Skeletal muscle cell (primary cell): ENCODE measurements at regions not wholly inside any gene's neighbourhood (a gene's known extent, or its start where the extent isn't known, plus 50 kb on each side); places are given as distances from the start of the nearest gene placed in this dataset.

Experiments used
- DNase-seq: peaks from one replicate; pipeline ENCODE4 v3.0.0-alpha.2; 2010; ENCODE audit warnings: low read depth
- H3K4me3 ChIP-seq: 2 replicates; pipeline ENCODE4 v1.5.1; 2011; ENCODE audit warnings: low read depth, mild to moderate bottlenecking, control low read depth, low read length, moderate library complexity

DNA sequence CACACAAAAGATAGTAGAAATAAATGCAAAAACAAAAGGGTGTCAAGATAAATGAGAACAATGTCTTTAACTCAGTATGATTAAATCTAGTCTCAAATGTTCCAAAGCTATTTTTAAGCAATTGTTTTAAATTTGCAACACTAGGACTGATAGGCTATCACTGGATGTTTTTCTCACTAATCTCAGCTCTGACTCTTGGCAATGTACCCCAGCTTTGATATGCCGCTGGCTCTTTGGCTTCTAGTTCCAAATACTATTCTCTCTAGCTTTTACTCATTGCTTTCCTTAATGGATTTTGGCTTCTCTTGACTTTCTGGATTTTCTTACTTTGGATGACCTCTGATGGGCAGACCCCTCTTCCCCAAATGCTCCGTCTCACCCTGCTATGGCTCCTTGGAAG, 116.0 kb upstream of the SLC35B3 start:
- no peak overlapping the region for H3K4me3 ChIP-seq
- DNase-seq, result no peak

DNA sequence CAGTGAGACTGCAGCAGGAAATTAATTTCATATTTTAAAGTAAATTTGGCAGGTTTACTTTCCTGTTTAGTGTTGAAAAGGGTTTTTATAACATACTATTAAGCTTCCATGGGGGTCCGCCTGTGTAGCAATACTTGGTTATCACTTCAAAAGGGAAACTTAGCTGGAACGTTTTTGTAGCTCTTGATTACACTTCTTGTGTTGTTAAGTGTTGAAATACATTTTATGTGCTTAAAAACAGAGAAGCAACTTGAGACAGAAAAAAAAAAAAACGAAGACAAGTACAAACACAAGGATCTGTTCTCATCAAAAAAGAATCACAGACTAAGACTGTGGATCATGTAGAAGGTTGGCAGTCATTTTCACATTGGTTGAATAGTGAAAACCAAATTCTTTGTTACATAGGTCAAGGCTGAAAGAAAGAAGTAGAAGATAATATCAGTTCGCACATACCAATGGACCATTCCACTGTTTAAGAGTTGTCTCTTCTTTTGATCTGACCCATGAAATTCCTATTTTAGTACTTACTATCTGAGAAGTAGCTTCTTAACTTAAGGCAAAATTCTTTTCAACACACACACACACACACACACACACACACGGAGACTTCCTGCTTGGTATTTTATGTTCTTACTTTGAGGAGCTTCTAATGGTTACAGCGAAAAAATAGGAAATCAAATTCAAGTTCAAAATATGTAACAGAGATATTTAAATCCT, 113.9 kb upstream of the SLC35B3 start:
- no peak for DNase-seq
- H3K4me3 ChIP-seq, result no peak overlapping the region

DNA sequence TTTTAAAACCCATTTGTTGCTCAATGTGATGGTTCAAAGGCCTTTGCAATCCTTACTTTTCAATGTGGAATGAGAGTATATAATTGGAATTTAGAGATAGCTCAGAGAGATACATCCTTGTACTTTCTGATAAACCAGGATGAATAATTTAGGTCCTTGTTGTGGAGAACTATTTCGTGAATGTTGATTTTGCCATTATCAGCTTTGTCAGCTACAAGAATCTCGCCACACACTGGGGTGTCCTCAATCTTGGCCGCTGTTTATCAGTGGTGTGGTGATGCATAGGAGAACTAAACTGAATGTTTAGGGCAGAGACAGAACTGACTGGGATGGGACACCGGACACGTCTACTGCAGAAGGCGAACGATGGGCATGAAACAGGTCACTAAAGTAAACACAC, 111.2 kb upstream of the SLC35B3 start:
- DNase-seq, result no peak
- H3K4me3 ChIP-seq, result no peak overlapping the region

GRCh38 chr6:8545336-8545735, 110.0 kb upstream of the SLC35B3 start:
- no peak for DNase-seq
- no peak overlapping the region for H3K4me3 ChIP-seq

- H3K4me3 ChIP-seq, result no peak overlapping the region
- DNase-seq, result no peak
Observed at GRCh38 chr6:8543714-8544113, 108.4 kb upstream of the SLC35B3 start.

DNA sequence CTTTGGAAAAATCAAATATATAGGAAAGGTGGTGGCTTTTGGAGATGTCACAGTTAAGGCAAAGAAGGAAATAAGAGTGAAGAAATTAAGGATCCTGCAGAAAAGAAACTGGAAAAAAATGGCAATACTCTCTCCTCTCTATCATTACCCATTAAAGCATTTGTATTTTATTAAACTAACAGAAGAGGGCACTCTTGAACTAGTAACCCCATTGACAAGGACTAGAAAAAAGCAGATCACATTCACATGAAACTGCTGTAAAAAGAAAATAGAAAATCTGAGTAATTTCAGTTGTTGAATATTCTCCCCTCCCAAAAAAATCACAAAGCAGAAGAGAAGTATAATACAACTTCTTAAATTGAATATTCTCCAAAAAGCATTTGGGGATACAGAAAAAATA, 104.1 kb upstream of the SLC35B3 start:
- no peak for DNase-seq
- no peak overlapping the region for H3K4me3 ChIP-seq

DNA sequence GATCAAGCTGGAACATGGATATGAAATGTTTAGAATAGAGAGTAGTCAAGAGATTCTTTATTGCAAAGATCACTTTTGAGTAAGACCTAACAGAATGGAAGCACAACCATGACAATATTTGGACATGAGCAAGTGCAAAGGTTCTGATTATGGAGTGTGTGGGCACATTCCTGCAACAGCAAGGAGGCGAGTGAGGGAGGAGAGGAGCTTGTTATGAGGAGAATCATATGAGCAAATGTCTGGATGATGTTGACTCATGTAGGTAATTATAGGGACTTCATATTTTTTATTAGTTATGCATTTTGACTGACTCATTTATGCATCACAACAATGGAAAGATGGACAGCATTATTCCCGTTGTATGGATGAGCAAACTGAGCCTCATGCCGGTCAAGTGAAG, 100.8 kb upstream of the SLC35B3 start:
- H3K4me3 ChIP-seq, result no peak overlapping the region
- DNase-seq, result no peak

DNA sequence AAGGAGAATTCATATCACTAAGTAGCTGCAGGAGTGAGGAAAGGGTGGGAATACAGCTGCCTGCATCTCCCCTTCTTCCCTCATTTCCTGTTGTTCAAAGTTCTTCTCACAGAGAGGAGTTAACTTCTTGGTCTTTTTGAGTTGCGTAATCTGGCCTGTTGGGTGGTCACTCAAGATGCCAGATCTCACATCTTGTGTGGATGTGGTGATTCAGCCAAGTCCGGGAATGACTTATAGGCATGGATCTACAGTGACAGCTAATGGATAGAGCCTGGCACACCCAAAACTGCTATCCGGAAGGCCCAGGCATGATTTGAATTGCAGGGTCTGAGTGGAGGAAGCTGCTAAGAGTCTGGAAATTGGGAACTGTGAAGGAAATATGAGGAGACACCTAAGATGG, 100.2 kb upstream of the SLC35B3 start:
- no peak for DNase-seq
- no peak overlapping the region for H3K4me3 ChIP-seq

DNA sequence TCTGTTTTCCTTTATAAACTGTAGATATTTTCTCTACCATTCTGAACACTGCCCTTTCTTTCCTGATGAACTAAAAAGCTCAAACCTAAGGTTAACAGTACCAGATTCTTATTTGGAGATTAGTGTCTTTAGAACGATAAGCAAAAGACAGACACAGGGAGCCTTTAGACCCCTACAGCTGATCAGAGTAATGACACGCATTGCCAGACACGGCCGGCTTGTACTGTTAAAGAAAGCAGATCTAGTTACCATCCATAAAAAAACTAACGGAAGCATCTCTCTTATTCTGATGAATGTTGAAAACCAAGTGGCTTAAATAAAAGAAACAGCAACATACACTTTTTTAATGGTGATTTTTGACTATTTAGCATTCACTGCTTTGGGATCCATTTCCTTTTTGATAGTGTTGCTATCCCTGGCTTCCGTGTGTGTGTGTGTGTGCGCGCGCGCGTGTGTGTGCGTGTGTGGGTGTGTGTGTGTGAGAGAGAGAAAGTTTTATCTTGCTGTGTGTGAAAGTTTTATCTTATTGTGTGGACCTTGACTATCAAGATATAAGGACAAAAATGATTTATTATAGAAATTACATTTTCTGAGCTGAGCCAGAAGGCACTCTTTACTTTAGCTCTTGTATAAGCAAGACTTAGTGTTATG, 95.6 kb upstream of the SLC35B3 start:
- DNase-seq, result no peak
- no peak overlapping the region for H3K4me3 ChIP-seq

GRCh38 chr6:8529250-8529649, 93.9 kb upstream of the SLC35B3 start:
- no peak overlapping the region for H3K4me3 ChIP-seq
- no peak for DNase-seq

- DNase-seq, result no peak
Observed at GRCh38 chr6:8527818-8528217, 92.5 kb upstream of the SLC35B3 start.

GRCh38 chr6:8526624-8527023, 91.3 kb upstream of the SLC35B3 start:
- DNase-seq, result no peak
- H3K4me3 ChIP-seq, result no peak overlapping the region

More at GRCh38 chr6:8527818-8528217, 92.5 kb upstream of the SLC35B3 start:
- H3K4me3 ChIP-seq, result no peak overlapping the region

DNA sequence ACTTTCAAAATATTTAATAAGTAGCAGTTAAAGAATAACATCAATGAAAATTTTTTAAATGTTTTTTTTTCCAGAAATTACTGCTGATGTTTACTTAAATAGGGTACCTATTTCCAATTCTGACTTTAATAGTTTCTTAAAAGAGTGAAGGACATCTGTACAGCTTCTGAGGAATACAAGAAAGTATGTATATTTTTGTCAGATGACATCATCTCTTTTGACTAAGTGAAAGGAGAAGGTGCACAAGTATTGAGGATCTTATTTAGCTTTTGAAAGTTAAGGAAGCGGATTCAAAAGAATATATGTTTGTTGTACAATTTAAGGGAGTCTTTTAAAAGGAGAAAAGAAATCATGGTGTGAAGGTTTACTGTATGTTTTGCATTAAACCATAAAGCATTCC, 90.0 kb upstream of the SLC35B3 start:
- H3K4me3 ChIP-seq, result no peak overlapping the region
- no peak for DNase-seq

DNA sequence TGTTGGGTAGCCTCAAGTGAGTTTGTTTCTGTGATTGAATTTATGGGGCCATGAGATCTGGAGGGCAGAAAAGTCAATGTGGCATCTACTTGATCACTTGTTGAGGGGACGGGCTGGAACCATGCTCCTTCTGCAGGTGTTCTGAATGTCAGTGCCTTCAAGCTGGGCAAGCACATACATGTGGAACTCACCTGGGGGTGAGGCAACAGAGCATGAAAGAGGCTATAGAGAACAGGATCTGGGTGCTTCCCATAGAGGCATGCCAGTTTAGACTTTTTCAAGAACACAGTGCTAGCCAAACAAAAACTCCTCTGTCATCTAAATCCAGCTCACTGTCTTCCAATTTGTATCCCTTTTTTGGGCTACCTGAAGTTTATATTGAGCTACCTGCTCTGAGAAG, 77.8 kb upstream of the SLC35B3 start:
- no peak overlapping the region for H3K4me3 ChIP-seq
- no peak for DNase-seq

DNA sequence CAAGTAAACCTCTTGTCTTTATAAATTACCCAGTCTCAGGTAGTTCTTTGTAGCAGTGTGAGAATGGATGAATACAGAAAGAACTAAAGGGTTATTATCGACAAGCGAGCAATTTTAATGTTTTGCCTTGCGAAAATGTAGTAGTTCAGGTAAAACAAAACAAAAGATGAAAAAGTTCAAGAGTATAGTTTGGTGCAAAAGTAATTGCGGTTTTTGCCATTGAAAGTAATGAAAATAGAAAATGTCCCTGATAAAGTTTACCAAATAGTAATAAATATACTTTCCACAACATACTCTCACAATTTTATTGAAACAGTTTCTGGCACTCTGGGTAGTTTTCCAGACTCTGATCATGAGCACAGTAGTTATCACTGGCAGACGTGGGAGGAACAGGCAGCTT, 71.9 kb upstream of the SLC35B3 start:
- DNase-seq, result no peak
- no peak overlapping the region for H3K4me3 ChIP-seq

DNA sequence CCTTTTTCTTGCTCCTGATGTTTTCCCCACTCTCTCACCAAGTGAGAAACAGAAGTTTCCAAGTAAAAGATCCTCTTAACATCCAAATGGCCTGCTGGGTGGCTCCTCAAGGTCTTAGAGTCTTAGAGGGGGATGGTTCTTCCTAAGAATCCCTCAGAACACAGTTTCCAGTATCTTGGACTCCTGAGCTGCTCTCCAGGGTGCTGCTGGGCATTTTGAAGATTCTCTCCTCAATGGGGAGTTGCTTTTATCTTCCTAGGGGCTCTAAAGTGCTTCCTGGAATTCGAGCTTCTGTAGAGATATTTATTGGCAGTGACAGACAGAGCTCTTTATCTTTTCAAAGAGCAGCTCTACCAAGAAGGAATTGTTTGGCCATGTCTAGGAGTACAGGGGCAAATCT, 70.8 kb upstream of the SLC35B3 start:
- DNase-seq, result no peak
- H3K4me3 ChIP-seq, result no peak overlapping the region

DNA sequence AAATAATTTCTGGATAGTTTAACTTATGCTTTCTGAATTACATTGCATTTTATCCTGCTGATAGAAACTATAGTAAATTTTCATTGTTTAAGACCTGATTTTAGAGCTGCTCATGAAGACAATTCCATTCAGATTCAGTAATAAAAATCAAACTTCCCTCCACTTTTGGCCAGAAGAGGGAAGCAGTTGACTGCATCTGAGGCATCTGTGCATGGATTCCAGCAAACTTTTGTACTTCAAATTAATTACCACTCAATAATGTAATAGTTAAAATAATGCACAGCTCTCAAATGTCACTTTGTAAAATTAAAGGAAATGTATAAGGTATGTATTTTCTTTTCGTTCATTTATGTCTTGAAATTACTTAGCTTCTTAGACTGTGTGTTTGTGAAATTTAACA, 64.2 kb upstream of the SLC35B3 start:
- DNase-seq, result no peak
- H3K4me3 ChIP-seq, result no peak overlapping the region

DNA sequence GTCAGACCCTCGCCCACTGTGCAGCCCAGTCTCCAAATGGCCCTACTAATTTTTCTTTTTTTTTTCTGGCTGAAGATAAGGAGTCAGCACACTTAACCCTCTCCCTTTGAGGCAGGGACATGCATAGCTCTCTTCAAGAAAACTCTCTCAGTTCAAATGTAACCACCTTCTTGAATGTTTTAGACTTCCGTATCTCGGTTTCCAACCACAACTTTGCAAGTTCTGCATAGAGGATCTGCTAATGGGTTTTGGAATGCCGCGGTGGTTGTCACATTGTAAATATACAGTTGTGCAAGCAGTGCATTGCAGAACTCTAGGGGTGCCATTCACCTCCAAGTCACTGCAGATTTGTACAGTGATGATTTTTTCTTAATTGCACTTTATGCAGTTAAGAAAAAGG, 59.4 kb upstream of the SLC35B3 start:
- DNase-seq, result no peak
- no peak overlapping the region for H3K4me3 ChIP-seq

GRCh38 chr6:8492536-8493133, 57.3 kb upstream of the SLC35B3 start:
- no peak for DNase-seq
- no peak overlapping the region for H3K4me3 ChIP-seq
